Uterus (tissue), 2 donors: ENCODE measurements at regions not wholly inside any gene's neighbourhood (a gene's known extent, or its start where the extent isn't known, plus 50 kb on each side); places are given as distances from the start of the nearest gene placed in this dataset.

Source experiments
- CTCF ChIP-seq, 4 experiments: fragments of 200-600 bp in 2 of 4; fragments of 450-650 bp in 2 of 4; sonication (generic) in 2 of 4; IDR thresholded peaks; one replicate each; pipeline ENCODE4 v1.5.1; 2016 to 2019; ENCODE audit warnings: antibody characterized with exemption in 4 of 4, mild to moderate bottlenecking in 2 of 4, moderate library complexity in 1 of 4
- POLR2A ChIP-seq, 2 donors: fragments of 450-650 bp; IDR thresholded peaks; one replicate each; pipeline ENCODE4 v1.6.1; 2016; ENCODE audit warnings: antibody characterized with exemption in 2 of 2, mild to moderate bottlenecking in 1 of 2, moderate library complexity in 1 of 2

- TF ChIP-seq CTCF (IDR thresholded peaks at IDR 0.05) (no peak), POLR2A (IDR thresholded peaks at IDR 0.05) (no peak)
These were observed 252.8 kb upstream of the GYPC start for GRCh38 chr2:126403039-126403628.
